GM18520 (cell line): ENCODE measurements at regions not wholly inside any gene's neighbourhood (a gene's known extent, or its start where the extent isn't known, plus 50 kb on each side); places are given as distances from the start of the nearest gene placed in this dataset.
A peak's percentile ranks its signal among the peaks of the same experiment; 100 is the strongest.
"Not testable (repeated sequence)": the region's sequence is repeated elsewhere in the genome, so short reads cannot be mapped to it uniquely, and the experiment has no call there.

Experiments used
- ATAC-seq: cut with Tn5 transposase; IDR thresholded peaks from one replicate; pipeline ENCODE4 v1.9.1; 2021; ENCODE audit not compliant: unreplicated experiment

GRCh38 chr6:112575309-112575834 is 228.2 kb downstream of the RFPL4B start:
- no peak for ATAC-seq

DNA sequence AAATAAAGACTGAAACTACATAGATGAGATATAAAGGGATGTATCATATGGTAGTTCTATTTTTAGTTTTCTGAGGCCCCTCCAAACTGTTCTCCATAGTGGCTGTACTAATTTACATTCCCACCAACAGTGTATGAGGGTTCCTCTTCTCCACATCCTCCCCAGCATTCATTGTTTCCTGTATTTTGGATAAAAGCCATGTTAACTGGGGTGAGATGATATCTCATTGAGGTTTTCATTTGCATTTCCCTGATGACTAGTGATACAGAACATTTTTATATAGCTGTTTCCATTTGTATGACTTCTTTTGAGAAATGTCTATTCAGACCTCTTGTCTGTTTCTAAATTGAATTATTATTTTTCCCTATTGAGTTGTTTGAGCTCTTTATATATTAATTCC is 229.3 kb downstream of the RFPL4B start:
- ATAC-seq = no peak

DNA sequence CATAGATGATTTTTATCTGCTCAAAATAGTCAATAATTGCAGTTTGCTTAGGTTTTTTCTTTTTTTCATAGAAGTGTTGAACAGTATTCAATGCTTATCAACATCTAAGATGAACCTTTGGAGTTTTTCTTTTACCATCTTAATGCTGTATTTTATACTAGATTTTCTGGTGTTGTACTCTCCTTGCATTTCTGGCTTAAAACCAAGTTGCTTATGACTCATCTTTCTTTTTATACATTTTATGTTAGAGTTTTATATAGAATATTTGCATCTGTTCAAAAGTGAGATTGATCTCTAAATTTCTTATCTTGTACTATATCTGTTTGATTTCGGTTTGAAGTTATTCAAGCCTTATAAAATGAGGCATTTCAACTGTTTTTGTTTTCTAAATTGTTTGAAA is 232.5 kb downstream of the RFPL4B start:
- ATAC-seq = no peak

GRCh38 chr6:112581015-112581414 is 233.9 kb downstream of the RFPL4B start:
- ATAC-seq = no peak

DNA sequence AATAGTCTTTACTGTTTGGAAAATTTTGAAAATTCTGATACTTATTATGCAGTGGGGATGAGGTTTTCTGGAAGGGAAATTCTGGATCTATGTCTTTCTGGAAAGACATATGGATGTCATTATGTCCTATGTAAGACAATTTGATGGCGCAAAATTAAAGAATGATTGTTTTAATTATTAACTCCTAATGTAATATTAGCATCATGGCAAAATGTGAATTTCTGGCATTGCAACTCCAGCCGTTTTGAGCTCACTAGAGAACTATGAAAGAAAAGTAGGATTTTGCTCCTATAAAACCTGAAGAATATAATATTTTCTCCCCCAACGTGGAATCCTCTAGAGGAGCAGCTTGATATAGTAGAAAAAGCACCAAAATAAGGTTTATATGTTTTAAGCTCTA is 243.2 kb downstream of the RFPL4B start:
- no peak for ATAC-seq

DNA sequence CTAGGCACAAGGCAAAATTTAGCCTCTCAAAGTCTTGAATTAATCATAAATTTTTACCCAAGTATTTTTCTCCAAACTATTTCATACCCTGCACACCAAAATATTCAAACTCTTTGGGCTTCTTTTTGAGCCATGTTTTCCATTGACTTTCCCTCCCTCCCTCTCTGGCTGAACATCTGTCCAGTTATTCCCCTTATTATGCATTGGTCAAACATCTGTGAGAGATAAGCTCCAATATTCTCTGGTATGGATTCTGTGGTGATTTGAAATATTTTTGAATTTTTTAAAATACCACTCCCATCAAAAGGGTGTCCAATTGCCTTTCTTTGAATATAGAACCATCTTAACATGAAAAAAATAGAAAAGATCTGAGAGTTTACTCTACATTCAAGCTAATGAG is 244.2 kb downstream of the RFPL4B start:
- ATAC-seq = no peak

- no peak for ATAC-seq
Measured at GRCh38 chr6:112592159-112592558, 245.0 kb downstream of the RFPL4B start.

DNA sequence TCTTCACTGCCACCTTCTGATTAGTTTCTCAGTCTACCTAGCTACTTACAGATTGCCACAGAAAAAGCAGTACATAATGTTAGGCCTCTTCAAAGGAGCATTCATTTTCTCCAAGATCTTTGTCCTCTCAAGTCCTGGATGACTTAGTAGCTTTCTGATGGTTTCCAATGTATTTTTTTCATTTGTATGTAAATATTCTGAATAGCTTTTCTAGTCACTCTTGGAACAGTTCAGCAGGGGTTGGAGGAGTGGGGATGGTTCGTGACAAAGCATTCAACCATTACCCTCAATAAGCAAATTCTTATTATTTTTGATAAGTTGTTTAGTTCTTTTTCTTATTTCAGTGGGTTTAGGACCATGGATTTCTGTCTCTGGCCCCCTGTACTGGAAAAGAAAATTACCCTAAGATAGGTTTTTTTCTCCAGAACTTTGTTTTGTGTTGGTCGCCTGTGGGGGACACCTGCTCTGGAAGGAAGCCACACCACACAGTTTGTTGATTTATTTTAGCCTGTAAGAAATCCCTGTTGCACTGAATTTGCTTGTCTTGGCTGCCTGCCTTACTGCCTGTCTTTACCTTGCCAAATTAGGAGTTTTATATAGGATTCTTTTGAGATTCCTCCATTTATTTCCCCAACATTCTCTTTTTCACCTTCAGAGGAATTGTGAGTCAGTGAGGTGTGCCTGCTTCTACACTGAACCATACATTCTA is 247.9 kb downstream of the RFPL4B start:
- no peak for ATAC-seq

GRCh38 chr6:112595841-112596240 is 248.7 kb downstream of the RFPL4B start:
- no peak for ATAC-seq

DNA sequence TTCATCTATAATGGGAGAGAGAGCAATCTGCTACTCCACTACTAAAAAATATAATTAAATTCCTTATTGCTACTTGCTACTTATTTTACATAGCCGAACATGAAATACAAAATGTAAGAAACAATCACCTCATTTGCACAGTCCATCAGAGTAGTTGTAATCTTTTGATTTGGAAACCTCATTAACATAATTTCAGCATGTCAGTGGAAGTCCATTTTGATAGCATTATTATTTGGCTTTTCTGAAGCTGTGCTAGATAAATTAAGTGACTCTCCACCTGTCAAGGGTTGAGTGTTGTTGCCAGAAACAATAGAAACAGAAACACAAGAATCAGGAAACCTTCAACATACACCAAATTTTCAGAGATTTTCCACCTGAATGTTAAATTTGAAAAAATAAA is 250.0 kb downstream of the RFPL4B start:
- ATAC-seq = no peak

DNA sequence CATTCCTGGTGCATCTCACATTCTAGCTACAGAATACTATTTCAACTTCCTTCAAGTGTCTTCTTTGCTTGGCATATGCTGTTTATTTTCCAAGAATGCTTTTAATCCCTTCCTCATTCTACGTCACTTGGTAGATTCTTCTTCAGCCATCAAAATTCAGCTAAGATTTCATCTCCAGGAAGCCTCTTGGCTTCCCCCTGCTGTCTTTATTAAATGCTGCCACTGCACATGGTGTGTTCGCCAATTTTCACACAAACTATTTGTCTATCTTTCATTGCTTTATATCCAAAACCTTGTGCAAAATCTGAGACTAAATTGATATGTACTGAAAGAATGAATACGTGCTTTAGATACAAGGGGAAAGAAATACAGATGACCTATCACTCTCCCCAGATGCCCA is 253.0 kb downstream of the RFPL4B start:
- no peak for ATAC-seq

GRCh38 chr6:112603726-112604125 is 256.6 kb downstream of the RFPL4B start:
- no peak for ATAC-seq

- ATAC-seq = no peak
Measured at GRCh38 chr6:112606656-112607435, 259.7 kb downstream of the RFPL4B start.

GRCh38 chr6:112608925-112609324 is 261.8 kb downstream of the RFPL4B start:
- not testable (repeated sequence) for ATAC-seq

- no peak for ATAC-seq
Measured at GRCh38 chr6:112613410-112613809, 266.3 kb downstream of the RFPL4B start.

GRCh38 chr6:112618849-112619248 is 271.7 kb downstream of the RFPL4B start:
- ATAC-seq = no peak

- ATAC-seq = peak; percentile 56
Measured at GRCh38 chr6:112620812-112621569, 273.9 kb downstream of the RFPL4B start.

DNA sequence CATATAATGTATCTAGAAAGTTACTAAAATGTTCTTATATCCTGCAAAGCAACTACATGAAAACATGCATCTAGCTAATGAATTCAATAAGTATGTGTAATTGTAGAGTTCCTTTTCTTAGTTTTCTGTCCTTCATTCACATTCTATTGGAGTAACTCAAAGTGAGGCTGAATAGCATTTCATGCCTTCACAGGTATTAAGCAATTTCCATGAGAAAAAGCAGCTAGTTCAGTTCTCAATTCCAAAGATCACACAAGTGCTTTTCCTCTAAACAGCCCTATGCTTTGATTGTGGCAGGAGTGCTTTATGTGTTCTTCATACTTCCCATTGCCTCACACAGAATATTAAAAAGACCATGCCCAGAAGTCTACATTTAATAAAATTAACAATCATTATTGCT is 274.9 kb downstream of the RFPL4B start:
- ATAC-seq = no peak

DNA sequence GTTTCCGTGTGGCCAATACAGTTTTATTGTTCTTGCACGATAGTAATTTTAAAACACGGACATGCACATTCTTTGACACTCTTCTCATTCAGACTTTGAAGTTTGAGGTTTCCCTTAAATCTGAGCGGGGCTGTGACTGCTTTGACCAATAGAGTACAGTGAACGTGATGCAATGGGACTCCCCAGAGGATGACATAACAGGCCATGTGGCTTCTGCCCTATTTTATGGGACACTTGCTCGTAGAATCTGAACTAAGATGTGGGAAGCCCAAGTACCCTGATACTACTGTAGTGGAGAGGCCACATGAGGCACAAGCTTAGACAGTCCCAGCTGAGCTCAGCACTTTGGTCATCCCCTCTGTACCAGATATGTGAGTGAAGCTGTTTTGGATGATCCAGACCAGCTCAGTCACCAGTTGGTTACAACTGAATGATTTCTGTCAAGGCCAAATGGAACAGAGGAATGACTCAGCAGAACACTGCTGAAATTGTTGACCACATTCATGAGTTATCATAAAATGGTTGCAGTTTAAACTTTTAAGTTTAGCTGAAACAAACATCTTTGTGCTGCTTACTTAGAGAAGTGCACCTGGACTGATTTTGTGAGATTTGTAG is 279.4 kb downstream of the RFPL4B start:
- ATAC-seq = peak; percentile 68

DNA sequence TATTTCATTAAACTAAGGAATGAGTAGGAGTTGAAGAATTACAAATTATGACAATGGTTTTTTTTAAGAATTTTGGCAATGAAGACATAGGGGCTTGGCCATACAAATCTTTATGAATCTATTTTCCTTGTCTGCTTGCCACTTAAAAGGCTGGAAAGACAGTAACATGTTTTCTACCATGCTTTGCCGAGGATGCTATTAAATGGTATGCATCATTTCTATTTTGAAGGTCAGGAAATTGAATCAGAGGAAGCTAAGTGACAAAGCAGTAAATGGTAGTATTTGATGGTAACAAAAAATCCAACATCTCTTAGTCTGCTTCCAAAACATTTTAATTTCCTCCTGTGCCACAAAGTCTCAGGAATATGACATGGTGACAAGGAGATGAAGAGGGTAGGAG is 287.2 kb downstream of the RFPL4B start:
- ATAC-seq = no peak

GRCh38 chr6:112636650-112637262 is 289.6 kb downstream of the RFPL4B start:
- no peak for ATAC-seq
